NOMO-1 treated with dmso at 0.1 percent for 144 hours (cell line): ENCODE measurements at regions not wholly inside any gene's neighbourhood (a gene's known extent, or its start where the extent isn't known, plus 50 kb on each side); places are given as distances from the start of the nearest gene placed in this dataset.
"Not testable (repeated sequence)": the region's sequence is repeated elsewhere in the genome, so short reads cannot be mapped to it uniquely, and the experiment has no call there.

Experiments used
- DNase-seq: peaks from one replicate; lab custom pipeline; 2025; ENCODE audit not compliant: unreplicated experiment; lab: John Stamatoyannopoulos, UW

DNA sequence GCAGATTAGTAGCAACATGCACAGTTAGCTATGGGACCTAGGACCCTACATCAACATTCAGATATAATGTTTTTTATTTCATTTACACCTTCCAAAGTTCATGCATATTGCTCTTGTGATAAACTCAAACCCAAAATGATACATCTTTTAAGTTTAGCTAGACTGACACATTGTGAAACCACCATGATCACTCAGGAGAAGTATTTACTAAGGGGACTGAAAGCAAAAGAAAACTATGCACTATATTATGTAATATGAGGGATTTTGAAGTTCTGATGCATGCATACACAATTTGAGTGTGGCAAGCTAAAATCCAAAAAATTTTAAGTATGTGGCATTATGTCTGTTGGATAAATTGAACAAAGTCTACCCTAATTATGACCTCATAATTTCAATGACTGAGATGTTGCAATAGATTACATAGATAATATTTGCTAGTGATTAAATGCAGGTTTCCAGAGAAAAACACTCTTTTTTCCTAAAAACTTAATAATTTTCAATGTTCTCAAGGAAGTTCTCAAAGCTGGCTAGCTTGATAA, 914.8 kb upstream of the GRIA3 start:
- no peak for DNase-seq

DNA sequence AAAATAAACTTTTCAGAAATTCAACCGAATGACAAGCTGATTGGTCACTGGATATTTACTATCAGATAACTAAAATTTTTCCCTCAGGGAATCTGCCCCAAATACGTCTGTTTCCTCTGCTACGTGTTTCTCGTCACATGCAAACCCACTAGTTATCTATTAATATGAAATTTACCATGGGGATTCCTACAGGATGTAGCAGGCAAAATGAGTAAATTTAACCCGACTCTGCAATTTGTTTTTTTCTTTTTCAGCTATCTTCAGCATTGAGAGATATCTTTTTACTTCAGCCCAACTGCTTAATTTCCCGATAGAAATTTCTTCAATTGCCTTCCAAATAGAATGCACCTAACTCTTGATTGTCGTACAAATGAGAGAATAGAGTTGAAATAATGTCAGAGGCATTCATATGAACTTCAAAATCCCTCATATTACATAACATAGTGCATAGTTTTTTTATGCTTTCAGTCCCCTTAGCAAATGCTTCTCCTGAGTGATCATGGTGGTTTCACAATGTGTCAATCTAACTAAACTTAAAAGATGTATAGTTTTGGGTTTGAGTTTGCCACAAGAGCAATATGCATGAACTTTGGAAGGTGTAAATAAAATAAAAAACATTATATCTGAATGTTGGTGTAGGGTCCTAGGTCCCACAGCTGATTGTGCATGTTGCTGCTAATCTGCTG, 913.1 kb upstream of the GRIA3 start:
- DNase-seq: no peak

DNA sequence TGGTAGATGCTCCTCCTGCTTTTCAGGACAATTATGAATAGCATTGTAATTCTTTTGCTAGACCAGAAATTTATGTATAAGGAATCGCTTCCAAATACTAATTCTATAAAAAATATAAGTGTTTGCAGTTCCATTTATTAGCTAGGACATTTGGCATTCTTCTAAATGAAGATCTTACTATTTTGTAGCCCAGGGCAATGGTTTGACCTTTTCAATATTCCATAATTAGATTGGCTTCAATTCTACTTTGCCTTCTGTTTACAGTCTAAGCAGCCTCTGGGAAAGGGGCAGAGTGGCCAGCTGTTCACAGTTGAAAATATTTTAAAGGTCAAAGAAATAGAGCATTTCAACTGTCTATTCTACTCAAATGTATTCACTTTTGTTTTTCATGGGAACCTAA, 912.1 kb upstream of the GRIA3 start:
- DNase-seq: no peak

DNA sequence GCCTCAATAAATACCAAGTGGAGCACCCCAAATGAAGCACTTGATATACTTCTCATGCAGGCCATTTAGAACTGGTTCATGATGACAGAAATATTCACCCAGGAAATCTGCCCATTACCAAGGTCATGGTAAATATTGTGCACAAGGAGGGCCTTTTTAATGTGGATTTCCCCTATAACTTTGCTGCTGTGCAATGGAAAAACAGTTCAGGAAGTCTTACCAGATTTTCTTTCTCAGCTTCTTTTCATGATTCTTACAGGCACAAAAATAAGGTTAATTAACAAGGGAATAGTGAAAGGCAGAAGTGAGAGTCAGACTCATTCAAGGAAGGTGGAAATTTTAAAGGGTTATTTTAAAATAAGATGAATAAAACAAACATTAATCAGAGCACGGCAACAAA, 904.3 kb upstream of the GRIA3 start:
- DNase-seq: no peak

DNA sequence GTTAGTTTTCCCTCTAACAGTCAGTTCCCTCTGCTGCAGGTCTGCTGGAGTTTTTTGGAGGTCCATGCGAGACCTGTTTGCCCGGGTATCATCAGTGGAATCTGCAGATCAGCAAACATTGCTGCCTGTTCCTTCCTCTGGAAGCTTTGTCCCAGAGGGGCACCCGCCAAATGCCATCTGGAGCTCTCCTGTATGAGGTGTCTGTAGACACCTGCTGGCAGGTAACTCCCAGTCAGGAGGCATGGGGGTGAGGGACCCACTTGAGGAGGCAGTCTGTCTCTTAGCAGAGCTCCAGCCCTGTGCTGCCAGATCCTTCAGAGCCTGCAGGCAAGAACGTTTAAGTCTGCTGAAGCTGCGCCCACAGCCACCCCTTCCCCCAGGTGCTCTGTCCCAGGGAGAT, 884.3 kb upstream of the GRIA3 start:
- not testable (repeated sequence) for DNase-seq

DNA sequence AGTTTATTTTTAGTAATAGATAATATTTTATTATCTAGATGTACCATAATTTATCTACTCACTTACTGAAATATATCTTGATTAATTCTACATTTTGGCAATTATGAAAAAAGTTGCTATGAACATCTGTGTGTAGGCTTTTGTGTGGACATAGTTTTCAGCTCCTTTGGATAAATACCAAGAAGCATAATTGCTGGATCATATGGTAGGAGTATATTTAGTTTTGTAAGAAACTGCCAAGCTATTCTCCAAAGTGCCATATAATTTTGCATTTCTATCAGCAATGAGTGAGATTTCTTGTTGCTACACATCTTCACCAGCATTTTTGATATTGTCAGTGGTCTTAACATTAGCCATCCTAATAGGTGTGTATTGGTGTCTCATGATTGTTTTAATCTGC, 882.6 kb upstream of the GRIA3 start:
- DNase-seq: no peak

DNA sequence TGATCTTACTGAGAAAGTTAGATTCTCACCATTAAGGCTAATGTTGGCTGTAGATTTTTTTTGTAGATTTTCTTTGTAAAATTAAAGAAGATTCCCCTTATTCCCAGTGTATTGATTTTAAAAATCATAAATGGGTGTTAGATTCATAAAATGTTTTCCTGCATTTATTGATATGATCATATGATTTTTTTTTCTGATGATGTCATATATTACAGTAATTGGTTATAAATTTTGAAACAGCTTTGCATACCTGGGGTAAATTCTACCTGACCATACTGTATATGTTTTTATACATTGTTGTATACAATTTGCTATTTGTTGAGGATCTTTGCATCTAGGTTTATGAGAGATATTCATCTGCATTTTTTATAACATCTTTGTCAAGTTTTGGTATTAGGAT, 880.3 kb upstream of the GRIA3 start:
- no peak for DNase-seq

DNA sequence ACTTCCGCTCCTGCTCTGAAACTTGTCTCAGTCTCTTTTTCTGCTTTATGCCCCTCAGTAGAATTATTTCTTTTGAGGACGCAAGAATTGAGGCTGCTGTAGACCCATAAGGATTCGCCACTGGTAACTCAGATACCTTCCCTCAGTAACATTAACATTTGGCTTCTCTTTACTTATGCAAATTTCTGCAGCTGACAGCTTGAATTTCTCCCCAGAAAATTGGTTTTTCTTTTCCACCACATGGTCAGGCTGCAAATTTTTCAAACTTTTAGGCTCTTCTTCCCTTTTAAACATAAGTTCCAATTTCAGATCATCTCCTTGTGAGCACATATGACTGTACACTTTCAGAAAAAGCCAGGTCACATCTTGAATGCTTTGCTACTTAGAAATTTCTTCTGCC, 839.3 kb upstream of the GRIA3 start:
- no peak for DNase-seq

DNA sequence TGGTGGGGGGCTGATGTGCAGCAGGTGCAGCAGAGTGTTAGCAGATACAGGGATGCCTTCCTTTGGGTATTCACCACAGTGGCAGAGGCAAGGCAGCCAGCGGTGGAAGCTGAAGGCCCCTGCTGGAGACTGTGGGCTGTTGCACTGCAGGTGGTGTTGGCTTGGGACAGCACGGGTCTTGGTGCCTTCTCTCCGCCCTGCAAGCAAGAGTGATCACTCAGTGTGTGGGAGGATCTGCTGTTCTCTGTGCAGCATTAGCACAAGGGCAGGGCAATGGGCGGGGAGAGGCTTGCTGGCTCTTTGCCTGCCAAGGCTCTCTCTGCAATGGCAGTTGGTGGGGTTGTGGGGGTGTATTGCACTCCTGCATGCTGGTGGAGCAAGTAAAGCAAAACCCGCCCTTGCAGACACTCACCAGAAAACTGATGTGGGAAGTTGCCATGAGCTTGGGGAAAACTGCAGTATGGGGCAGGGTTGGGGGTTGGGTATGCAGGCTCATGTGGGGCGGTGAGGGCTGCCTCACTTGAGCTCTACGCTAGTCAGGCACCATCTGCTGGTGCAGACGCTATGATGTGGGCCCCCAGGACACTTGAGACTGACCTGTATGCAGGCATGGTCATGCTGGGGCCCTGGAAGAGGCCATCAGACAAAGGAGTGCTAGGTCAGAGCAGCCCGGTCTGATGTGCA, 820.8 kb upstream of the GRIA3 start:
- DNase-seq: no peak

DNA sequence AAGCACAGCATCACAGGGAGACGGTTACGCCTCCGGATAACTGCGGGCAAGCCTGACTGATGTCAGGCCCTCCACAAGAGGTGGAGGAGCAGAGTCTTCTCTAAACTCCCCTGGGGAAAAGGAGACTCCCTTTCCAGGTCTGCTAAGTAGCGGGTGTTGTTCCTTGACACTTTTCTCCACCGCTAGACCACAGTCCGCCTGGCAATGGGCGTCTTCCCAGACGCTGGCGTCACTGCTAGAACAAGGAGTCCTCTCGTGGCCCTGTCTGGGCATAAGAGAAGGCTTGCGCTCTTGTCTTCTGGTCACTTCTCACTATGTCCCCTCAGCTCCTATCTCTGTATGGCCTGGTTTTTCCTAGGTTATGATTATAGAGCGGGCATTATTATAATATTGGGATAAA, 808.5 kb upstream of the GRIA3 start:
- DNase-seq: not testable (repeated sequence)

DNA sequence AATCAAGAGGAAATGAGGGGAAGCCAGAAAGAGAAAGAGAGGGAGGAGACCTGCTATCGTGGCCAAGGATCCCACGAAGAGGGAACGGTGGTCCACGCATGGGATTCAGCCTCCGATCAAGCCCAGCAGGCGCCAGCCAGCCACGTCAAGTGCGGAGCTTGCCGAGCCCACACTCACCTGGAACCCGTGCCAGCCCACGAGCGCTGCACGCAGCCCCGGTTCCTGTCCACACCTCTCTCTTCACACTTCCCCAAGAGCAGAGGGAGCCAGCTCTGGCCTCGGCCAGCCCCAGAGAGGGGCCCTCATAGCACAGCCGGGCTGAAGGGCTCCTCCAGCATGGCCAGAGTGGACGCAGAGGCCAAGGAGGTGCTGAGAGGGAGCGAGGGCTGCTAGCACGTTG, 795.1 kb upstream of the GRIA3 start:
- no peak for DNase-seq

DNA sequence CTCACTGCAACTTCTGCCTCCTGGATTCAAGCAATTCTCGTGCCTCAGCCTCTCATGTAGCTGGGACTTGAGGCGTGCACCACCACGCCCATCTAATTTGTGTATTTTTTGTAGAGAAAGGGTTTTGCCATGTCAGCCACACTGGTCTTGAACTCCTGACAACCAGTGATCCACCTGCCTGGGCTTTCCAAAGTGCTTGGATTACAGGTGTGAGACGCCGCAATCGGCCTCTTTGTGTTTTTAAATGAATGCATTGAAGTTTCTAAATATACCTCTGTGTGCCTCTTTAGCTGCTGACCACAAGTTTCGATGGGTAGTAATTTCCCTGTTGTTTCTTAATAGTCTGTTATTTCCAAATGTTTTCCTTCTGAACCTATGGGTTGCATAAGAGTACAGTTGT, 765.3 kb upstream of the GRIA3 start:
- DNase-seq: peak; percentile 54

DNA sequence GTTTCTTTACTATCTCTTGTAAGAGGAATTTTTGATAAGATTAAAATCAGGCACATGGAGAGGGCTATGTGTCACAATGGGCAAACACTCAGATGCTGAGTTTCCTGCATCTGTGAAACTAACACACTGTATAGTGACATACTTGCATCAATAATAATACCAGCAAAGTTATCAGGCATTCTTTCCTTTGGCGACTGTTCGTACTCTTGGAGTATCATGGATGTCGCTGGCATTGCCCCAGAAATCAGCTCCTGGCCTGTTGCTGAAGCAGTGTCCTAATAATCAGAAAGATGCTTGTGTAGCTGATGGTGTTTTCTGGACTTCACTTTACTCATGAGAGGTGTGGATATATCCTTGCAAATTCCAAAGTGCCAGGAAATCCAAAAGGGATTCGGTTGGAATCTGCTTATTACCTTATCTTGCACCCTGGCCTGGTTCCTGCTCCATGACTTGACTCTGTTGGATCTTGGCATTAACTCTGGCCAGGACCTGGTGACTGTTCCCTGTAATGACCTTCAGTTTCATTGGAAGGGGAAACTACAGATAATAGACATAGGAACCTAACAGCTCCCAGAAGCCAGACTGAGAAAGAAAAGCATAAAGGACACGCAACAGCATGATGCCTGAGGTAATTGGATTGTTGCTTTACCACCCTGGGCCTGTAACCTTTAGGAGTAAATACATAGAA, 762.5 kb upstream of the GRIA3 start:
- no peak for DNase-seq

DNA sequence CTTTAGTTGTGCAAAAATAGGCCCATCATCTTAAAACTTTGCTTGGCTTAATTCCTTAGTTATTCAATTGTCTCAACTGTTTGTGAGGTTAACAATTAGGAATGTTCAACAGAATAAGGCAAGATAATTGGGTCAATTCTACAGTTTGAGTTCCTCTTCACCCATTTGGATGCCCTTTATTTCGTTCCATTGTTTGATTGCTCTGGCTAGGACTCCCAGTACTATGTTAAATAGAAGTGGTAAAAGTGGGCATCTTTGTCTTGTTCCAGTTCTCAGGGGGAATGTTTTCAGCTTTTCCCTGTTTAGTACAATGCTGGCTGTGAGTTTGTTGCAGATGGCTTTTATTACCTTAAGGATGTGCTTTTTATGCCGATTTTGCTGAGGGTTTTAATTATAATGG, 761.5 kb upstream of the GRIA3 start:
- no peak for DNase-seq

DNA sequence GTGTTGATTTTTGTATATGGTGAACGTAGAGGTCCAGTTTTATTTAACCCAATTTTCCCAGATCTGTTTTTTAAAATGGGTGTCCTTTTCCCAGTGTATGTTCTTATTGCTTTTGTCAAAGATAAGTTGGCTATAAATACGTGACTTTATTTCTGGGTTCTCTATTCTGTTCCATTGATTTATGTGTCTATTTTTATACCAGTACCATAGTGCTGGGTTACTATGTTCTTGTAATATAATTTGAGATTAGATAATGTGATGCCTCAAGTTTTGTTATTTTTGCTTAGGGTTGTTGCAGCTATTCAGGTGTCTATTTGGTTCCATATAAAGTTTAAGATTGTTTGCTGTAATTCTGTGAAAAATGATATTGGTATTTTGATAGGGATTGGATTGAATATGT, 749.1 kb upstream of the GRIA3 start:
- DNase-seq: no peak

DNA sequence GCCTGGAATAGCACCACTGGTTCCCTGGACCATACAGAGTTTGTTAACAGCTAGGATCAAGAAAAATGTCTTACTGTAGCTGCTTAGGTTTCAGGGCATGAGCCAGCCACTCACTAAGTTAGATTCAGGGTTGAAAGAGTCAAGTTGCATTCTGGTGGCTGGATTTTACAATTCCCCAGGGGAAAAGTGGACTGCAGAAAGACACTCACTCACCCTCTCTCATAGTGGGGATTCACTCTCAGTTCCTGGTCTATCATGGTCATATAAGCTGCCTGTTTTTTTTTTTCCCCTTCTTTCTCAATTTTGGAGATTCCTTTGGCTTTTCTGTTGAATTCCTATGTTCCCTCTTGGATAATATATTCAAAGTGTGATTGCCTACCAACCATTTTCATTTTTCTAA, 744.2 kb upstream of the GRIA3 start:
- DNase-seq: no peak

DNA sequence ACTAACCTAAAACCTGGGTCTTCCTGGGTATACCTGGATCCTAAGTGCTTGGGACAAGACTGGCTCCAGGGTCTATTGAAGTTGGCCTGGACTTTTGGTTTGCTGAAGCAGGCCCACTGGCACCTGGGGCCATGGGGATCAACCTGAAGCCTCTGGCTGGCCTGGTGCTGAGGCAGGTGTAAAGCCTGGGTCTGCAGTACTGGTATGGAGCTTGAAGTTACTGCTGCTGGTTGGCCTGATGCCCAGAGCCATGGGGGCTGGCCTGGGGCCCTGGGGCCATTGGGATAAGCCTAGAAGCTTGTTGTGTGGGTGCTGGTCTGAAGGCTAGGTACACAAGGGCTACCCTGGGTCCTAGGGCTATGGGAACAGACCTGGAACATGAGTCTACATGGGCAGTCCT, 743.2 kb upstream of the GRIA3 start:
- DNase-seq: no peak

DNA sequence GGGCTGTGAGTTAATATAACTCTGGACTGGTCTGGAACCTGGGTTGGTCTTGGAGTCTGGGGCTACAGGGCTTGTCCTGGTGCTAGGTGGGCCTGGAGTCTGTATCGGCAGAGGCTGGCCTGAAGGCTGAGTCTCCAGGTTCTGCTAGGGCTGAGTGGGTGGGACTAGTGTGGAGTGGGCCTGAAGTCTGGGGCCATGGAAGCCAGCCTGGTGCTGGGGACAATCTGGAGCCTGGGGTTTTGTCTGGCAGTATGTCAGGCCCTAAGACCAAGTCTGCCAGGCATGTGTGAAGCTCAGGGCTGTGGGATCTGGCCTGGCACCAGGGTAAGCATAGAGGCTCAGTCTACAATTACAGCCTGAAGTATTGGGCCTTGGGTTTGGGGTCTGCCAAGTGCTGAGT, 742.6 kb upstream of the GRIA3 start:
- no peak for DNase-seq

DNA sequence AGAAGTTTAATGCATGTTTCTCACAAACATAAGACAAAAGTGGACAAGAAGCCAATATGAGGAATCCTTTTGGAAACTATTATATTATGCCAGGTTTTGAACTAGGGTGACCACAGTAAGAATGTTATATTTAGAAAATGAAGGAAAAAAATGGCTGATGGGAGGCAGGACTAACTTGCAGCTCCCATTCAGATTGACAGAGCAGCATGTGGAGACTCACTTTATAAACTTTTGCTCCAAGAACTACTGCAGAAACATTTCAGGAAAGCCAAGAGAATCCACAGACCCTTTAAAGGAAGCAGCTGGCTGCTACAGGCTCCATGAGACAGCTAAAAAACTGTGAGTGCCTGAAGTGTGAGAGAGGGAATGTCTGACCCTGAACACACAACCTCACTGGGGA, 738.6 kb upstream of the GRIA3 start:
- no peak for DNase-seq

DNA sequence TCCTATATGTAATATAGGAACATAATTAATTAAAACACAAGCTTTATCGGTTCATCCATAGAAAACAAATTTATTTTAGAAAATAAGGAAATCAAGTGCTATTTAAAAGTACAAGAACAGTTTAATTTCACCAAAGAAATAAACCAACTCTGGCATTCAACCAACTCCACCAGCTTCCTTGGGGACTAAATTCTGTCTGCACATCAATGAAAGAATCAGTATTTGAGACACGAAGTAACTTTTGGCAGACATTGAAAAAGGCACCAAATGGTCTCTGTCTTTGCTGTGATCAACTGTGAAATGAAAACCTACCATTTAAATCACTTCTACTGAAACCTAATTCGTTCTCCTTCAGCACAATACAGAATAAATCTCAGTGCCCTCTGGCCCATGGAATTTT, 719.7 kb upstream of the GRIA3 start:
- DNase-seq: no peak

DNA sequence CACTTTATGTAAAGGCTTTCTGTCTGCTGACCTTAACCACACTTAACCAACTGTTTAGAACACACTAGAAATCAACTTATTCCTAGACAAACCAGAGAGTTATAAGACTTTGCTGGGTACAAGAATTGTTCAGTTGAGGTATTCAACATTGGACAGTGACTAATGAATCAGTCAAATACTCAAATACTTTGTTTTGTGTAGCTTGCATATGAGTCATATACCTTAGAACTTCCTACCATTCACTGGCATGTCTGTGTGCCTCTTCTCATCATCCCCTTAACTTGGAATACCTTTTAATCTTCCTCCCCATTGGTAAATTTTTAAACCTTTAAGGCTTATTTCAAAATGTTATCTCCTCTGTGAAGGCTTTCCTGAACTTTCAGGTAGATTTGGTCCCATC, 708.8 kb upstream of the GRIA3 start:
- DNase-seq: no peak

DNA sequence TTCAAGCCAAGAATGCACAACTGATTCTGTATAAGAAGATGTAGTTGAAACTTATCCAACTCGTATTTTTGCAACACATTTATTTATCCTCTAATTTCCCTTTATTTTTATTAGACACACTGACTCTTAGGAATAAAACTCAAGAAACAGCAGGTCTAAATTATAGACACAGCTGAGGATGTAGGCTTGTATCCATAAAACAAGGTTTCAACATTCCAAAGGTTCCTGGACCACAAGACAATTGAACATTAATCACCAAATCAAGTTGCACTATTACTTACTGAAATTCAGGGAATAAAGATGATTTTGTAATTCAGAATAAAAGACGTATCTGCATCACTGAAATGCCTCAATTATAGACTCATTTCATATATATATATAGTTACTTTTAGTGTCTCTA, 683.5 kb upstream of the GRIA3 start:
- DNase-seq: no peak
